HK-2 (cell line): ENCODE measurements at regions not wholly inside any gene's neighbourhood (a gene's known extent, or its start where the extent isn't known, plus 50 kb on each side); places are given as distances from the start of the nearest gene placed in this dataset.
A peak's percentile ranks its signal among the peaks of the same experiment; 100 is the strongest.
"Not testable (repeated sequence)": the region's sequence is repeated elsewhere in the genome, so short reads cannot be mapped to it uniquely, and the experiment has no call there.

Experiments used
- DNase-seq: peaks from one replicate; pipeline ENCODE4 v3.0.0-alpha.2; 2018; ENCODE audit not compliant: unreplicated experiment

DNA sequence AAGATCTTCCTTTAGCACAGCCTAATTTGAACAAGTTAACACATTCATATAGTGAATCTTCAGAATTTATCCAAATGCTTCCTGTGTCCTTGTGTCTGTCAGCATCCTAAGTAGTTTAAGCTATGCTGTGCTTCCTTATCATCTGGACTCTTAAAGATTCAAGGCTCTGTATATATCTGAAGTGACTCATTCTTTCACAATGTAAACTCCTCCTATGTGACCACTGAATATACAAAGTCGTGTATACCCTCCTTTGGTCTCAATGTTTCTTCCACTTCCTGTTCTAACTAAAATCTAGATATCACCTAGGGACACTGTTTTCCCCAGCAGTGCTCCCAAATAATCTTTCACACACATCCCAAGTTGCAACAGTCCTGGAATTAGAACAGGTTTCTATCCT, 935.7 kb upstream of the NUDT12 start:
- DNase-seq, result no peak

DNA sequence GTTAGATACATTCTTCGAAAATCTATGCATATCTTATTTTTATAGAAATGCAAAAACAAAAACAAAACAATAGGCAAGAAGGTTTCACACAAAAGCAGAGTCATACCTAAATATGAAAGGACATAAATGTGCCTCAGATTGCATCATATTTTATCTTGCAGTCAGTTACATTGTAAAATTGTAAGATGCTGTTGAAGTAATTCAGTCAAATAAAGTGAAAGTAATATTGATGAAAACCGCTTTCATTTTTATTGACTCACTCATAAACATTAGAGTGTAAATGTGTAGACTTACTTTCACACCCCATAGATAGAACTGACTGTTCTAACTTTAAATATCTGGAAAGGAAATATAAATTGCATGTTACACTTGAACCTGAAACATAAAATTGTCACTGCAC, 931.5 kb upstream of the NUDT12 start:
- no peak for DNase-seq

- no peak for DNase-seq
Observed at GRCh38 chr5:104472811-104473210, 910.2 kb upstream of the NUDT12 start.

GRCh38 chr5:104456122-104456521, 893.5 kb upstream of the NUDT12 start:
- no peak for DNase-seq

- no peak for DNase-seq
Observed at GRCh38 chr5:104452550-104452949, 890.0 kb upstream of the NUDT12 start.

GRCh38 chr5:104451911-104452310, 889.3 kb upstream of the NUDT12 start:
- not testable (repeated sequence) for DNase-seq

GRCh38 chr5:104444656-104445055, 882.1 kb upstream of the NUDT12 start:
- DNase-seq, result no peak

GRCh38 chr5:104443706-104444105, 881.1 kb upstream of the NUDT12 start:
- DNase-seq, result no peak

GRCh38 chr5:104431981-104432380, 869.4 kb upstream of the NUDT12 start:
- no peak for DNase-seq

DNA sequence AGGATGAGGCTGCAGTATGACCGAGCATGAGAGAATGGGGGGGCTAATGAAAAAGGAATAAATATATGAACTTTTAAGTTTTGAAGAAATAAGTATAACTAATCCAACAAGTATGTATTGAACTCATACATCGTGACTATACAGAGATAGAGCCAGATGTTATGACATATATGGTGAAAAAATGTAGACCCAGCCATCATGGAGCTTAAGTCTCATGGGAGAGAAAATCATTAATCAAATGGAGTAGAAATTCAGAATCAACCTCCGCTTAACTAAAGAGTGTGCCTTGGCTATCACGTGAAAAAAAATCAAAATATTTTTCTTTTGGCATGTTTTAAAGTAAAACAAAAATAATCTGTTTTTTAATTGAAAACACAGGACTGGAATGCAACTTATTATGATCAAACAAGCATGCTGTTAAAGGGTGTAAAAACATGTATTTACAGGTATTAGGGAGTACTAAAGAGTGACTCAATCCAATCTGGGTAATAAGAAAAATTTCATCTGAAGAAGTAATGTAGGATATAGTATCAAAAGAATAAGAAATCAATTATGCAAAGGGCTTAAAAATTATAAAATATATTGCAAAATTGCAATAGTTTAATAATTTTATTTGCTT, 868.5 kb upstream of the NUDT12 start:
- DNase-seq, result no peak

- DNase-seq, result no peak
Observed at GRCh38 chr5:104429911-104430310, 867.3 kb upstream of the NUDT12 start.

- DNase-seq, result no peak
Observed at GRCh38 chr5:104421431-104421830, 858.8 kb upstream of the NUDT12 start.

GRCh38 chr5:104418056-104418455, 855.5 kb upstream of the NUDT12 start:
- DNase-seq, result no peak

- peak; percentile 15 for DNase-seq
Observed at GRCh38 chr5:104412649-104413240, 850.2 kb upstream of the NUDT12 start.

GRCh38 chr5:104400941-104401340, 838.4 kb upstream of the NUDT12 start:
- DNase-seq, result no peak

DNA sequence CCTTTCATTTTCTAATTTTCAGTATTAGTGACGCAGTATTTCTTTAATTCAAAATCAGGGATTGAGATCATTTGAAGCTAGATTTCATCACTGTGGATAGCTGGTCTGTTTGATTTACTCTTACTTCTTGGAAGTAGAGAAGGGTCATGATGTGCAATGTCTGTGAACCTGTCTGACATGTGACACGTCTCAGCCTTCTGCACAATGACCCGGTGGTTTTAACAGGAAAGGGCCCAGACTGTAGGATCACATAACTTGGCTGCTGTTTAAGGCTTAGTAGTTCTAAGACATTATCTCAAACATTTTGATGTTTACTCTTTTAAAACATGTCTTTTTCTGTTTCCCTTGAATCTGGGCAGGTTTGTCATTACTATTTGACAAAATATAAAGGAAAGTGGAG, 823.3 kb upstream of the NUDT12 start:
- DNase-seq, result no peak

DNA sequence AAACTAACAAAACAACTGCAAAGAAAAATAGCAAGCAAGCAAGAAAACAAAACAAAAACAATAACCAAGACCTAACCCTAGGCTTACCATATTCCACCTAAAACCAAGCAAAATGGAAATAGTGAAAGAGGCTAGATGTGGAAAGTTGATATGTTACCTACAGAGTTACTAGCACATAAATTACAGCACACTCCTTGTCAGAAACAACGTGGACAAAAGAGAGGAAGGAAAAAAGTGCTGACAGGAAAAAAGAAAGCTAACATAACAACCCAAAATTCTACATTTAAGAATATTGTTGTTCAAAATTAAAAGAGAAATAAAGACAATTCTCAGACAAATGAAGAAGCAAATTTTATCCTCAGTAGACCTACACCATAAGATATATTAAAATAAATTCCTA, 812.8 kb upstream of the NUDT12 start:
- no peak for DNase-seq

GRCh38 chr5:104372796-104373195, 810.2 kb upstream of the NUDT12 start:
- DNase-seq, result no peak

- no peak for DNase-seq
Observed at GRCh38 chr5:104372376-104372775, 809.8 kb upstream of the NUDT12 start.

DNA sequence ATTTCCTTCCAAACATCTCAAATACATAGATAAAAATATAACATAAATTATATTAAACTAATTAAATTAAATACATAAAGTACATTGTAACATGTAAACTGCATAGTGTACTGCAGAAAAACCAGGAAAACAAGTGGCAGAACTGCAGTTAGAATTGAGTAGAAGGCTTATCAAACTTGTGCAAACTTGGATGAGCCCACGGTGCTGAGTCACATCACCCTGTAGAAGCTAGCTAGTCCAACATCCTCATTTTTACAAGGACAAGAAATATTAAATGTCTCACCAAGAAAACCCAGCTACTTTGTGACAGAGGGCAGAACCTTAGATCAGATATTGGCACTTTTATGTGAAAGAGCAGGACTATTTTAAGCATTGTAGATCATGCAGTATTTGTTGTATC, 807.9 kb upstream of the NUDT12 start:
- DNase-seq, result no peak

GRCh38 chr5:104367978-104368377, 805.4 kb upstream of the NUDT12 start:
- DNase-seq, result no peak

GRCh38 chr5:104363567-104363966, 801.0 kb upstream of the NUDT12 start:
- DNase-seq, result no peak

- DNase-seq, result no peak
Observed at GRCh38 chr5:104361932-104362331, 799.3 kb upstream of the NUDT12 start.

GRCh38 chr5:104355350-104355749, 792.8 kb upstream of the NUDT12 start:
- DNase-seq, result no peak
